Liver (tissue), 8 donors: ENCODE measurements at regions not wholly inside any gene's neighbourhood (a gene's known extent, or its start where the extent isn't known, plus 50 kb on each side); places are given as distances from the start of the nearest gene placed in this dataset.

Experiments
- DNase-seq: peaks from one replicate; pipeline ENCODE4 v3.0.0-alpha.2; 2017; ENCODE audit warnings: low spot score
- H3K27ac ChIP-seq, 2 donors: one replicate each; pipeline ENCODE4 v1.7.0; 2013; ENCODE audit warnings: inconsistent platforms in 2 of 2, low read length in 2 of 2, control low read depth in 1 of 2, low read depth in 1 of 2, mild to moderate bottlenecking in 1 of 2
- H3K27me3 ChIP-seq, 4 donors: one replicate each; pipeline versions ENCODE4 v1.6.1 to v1.7.0; 2013; ENCODE audit warnings: low read length in 3 of 4, inconsistent platforms in 1 of 4, mild to moderate bottlenecking in 1 of 4, moderate library complexity in 1 of 4; ENCODE audit not compliant: control insufficient read depth in 4 of 4, insufficient read depth in 4 of 4
- H3K36me3 ChIP-seq, 4 donors: one replicate each; pipeline versions ENCODE4 v1.6.1 to v1.7.0; 2013; ENCODE audit warnings: low read length in 3 of 4, mild to moderate bottlenecking in 3 of 4, low read depth in 1 of 4, moderate library complexity in 1 of 4; ENCODE audit not compliant: control insufficient read depth in 4 of 4, insufficient read depth in 3 of 4
- H3K4me1 ChIP-seq, 4 donors: one replicate each; pipeline versions ENCODE4 v1.6.1 to v1.7.0; 2013; ENCODE audit warnings: low read length in 3 of 4, mild to moderate bottlenecking in 3 of 4, moderate library complexity in 1 of 4; ENCODE audit not compliant: control insufficient read depth in 4 of 4, insufficient read depth in 4 of 4
- H3K4me3 ChIP-seq, 3 donors: one replicate each; pipeline versions ENCODE4 v1.6.1 to v1.7.0; 2013; ENCODE audit warnings: low read length in 3 of 3, control low read depth in 1 of 3, low read depth in 1 of 3, mild to moderate bottlenecking in 1 of 3
- H3K9ac ChIP-seq, 2 donors: one replicate each; pipeline ENCODE4 v1.7.0; 2013; ENCODE audit warnings: low read length in 2 of 2, mild to moderate bottlenecking in 2 of 2, moderate library complexity in 2 of 2, control low read depth in 1 of 2, low read depth in 1 of 2
- H3K9me3 ChIP-seq, 4 donors: one replicate each; pipeline versions ENCODE4 v1.6.1 to v1.7.0; 2013; ENCODE audit warnings: low read length in 3 of 4; ENCODE audit not compliant: control insufficient read depth in 4 of 4
- EGR1 ChIP-seq, 2 donors: IDR thresholded peaks; 2 replicates each; pipeline ENCODE4 v1.6.1; 2016 to 2018; ENCODE audit warnings: antibody characterized with exemption in 2 of 2, low read depth in 2 of 2
- FOXA1 ChIP-seq: IDR thresholded peaks from 2 replicates; pipeline ENCODE4 v1.6.1; 2016; ENCODE audit warnings: antibody characterized with exemption
- FOXA2 ChIP-seq: IDR thresholded peaks from 2 replicates; pipeline ENCODE4 v1.6.1; 2016; ENCODE audit warnings: antibody characterized with exemption
- GABPA ChIP-seq, 2 donors: IDR thresholded peaks in 1 of 2; conservative IDR thresholded peaks in 1 of 2; 2 replicates each; pipeline ENCODE4 v1.6.1; 2016; ENCODE audit warnings: antibody characterized with exemption in 2 of 2, mild to moderate bottlenecking in 1 of 2, moderate library complexity in 1 of 2
- HNF4A ChIP-seq, 2 donors: conservative IDR thresholded peaks; 2 replicates each; pipeline ENCODE4 v1.6.1; 2016; ENCODE audit warnings: antibody characterized with exemption in 2 of 2, mild to moderate bottlenecking in 2 of 2
- HNF4G ChIP-seq: IDR thresholded peaks from 2 replicates; pipeline ENCODE4 v1.6.1; 2016; ENCODE audit warnings: antibody characterized with exemption
- JUND ChIP-seq, 2 donors: IDR thresholded peaks; 2 replicates each; pipeline ENCODE4 v1.6.1; 2016; ENCODE audit warnings: antibody characterized with exemption in 2 of 2
- NR2F2 ChIP-seq: IDR thresholded peaks from 2 replicates; pipeline ENCODE4 v1.6.1; 2016; ENCODE audit warnings: antibody characterized with exemption
- RAD21 ChIP-seq, 2 donors: IDR thresholded peaks; 2 replicates each; pipeline ENCODE4 v1.6.1; 2016; ENCODE audit warnings: antibody characterized with exemption in 2 of 2, mild to moderate bottlenecking in 2 of 2
- RXRA ChIP-seq, 2 donors: IDR thresholded peaks; 2 replicates each; pipeline ENCODE4 v1.6.1; 2017 to 2018; ENCODE audit warnings: antibody characterized with exemption in 2 of 2, mild to moderate bottlenecking in 1 of 2
- SP1 ChIP-seq: IDR thresholded peaks from 2 replicates; pipeline ENCODE4 v1.6.1; 2018; ENCODE audit warnings: antibody characterized with exemption, mild to moderate bottlenecking
- TAF1 ChIP-seq: conservative IDR thresholded peaks from 2 replicates; pipeline ENCODE4 v1.6.1; 2016; ENCODE audit warnings: antibody characterized with exemption, mild to moderate bottlenecking
- YY1 ChIP-seq: IDR thresholded peaks from 2 replicates; pipeline ENCODE4 v1.6.1; 2016; ENCODE audit warnings: antibody characterized with exemption, mild to moderate bottlenecking
- WGBS: extraction: QIAGEN DNeasy Blood & Tissue Kit; methylation state at CpG from one replicate; pipeline ENCODE4 v1.1.7; 2013; 5-methylcytosine and 5-hydroxymethylcytosine counted together
- TF ChIP-seq, protein P1 (sequence below): IDR thresholded peaks from 2 replicates; pipeline ENCODE4 v1.6.1; 2016; ENCODE audit warnings: antibody characterized with exemption, mild to moderate bottlenecking
- TF ChIP-seq, protein P2 (sequence below): fragments of 150-350 bp; IDR thresholded peaks from 2 replicates; pipeline ENCODE4 v1.5.1; 2017; ENCODE audit warnings: improper control_type of control experiment, low read depth, low read length; ENCODE audit not compliant: missing input control
- TF ChIP-seq, protein P3 (sequence below): IDR thresholded peaks from 2 replicates; pipeline ENCODE4 v1.6.1; 2016; ENCODE audit warnings: antibody characterized with exemption
- TF ChIP-seq, protein P4 (sequence below): IDR thresholded peaks from 2 replicates; pipeline ENCODE4 v1.6.1; 2016; ENCODE audit warnings: antibody characterized with exemption
- TF ChIP-seq, protein P5 (sequence below): IDR thresholded peaks from 2 replicates; pipeline ENCODE4 v1.6.1; 2016; ENCODE audit warnings: antibody characterized with exemption
- donor health status: healthy.
- donor health status: healthy.
- donor health status: healthy.
- donor health status: healthy.
- donor health status: healthy.

DNA sequence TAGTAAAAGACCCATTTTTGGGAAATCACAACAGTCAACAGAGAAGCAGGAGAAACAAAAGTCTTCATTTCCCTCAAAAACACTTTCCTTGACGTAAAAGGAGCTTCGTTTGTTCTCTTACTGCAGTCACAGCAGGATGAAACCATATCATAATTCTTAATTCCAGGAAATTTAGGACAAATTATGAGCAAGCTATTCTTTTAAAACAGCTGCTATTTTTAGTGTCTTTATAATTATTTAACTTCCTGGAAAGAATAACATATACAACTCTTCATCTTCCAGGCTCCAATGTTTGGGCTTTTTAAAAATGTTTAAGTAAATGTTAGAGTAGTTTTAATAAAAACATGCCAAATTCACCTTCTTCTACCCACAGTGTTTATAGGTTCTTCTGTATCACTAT is 563.5 kb downstream of the LTN1 start:
- 82% methylated on average over 2 of the region's 2 CpGs for WGBS
- no peak for DNase-seq
- no peak overlapping the region for H3K27ac ChIP-seq

More for the DNA sequence above, 563.5 kb downstream of the LTN1 start:
- Histone ChIP-seq H3K4me3 (no peak overlapping the region), H3K4me1 (no peaks in the 10 kb centered on the region), H3K27me3 (no peaks in the 10 kb centered on the region), H3K9ac (no peak overlapping the region), H3K9me3 (no peaks in the 10 kb centered on the region), H3K36me3 (no peaks in the 10 kb centered on the region)
- no peak for TF ChIP-seq JUND (IDR thresholded peaks at IDR 0.05)
- TF ChIP-seq, protein P1, sequence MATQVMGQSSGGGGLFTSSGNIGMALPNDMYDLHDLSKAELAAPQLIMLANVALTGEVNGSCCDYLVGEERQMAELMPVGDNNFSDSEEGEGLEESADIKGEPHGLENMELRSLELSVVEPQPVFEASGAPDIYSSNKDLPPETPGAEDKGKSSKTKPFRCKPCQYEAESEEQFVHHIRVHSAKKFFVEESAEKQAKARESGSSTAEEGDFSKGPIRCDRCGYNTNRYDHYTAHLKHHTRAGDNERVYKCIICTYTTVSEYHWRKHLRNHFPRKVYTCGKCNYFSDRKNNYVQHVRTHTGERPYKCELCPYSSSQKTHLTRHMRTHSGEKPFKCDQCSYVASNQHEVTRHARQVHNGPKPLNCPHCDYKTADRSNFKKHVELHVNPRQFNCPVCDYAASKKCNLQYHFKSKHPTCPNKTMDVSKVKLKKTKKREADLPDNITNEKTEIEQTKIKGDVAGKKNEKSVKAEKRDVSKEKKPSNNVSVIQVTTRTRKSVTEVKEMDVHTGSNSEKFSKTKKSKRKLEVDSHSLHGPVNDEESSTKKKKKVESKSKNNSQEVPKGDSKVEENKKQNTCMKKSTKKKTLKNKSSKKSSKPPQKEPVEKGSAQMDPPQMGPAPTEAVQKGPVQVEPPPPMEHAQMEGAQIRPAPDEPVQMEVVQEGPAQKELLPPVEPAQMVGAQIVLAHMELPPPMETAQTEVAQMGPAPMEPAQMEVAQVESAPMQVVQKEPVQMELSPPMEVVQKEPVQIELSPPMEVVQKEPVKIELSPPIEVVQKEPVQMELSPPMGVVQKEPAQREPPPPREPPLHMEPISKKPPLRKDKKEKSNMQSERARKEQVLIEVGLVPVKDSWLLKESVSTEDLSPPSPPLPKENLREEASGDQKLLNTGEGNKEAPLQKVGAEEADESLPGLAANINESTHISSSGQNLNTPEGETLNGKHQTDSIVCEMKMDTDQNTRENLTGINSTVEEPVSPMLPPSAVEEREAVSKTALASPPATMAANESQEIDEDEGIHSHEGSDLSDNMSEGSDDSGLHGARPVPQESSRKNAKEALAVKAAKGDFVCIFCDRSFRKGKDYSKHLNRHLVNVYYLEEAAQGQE = no peak
- no peak for TF ChIP-seq RXRA (IDR thresholded peaks at IDR 0.05)
- TF ChIP-seq NR2F2 = no peak
- TF ChIP-seq, protein P2, sequence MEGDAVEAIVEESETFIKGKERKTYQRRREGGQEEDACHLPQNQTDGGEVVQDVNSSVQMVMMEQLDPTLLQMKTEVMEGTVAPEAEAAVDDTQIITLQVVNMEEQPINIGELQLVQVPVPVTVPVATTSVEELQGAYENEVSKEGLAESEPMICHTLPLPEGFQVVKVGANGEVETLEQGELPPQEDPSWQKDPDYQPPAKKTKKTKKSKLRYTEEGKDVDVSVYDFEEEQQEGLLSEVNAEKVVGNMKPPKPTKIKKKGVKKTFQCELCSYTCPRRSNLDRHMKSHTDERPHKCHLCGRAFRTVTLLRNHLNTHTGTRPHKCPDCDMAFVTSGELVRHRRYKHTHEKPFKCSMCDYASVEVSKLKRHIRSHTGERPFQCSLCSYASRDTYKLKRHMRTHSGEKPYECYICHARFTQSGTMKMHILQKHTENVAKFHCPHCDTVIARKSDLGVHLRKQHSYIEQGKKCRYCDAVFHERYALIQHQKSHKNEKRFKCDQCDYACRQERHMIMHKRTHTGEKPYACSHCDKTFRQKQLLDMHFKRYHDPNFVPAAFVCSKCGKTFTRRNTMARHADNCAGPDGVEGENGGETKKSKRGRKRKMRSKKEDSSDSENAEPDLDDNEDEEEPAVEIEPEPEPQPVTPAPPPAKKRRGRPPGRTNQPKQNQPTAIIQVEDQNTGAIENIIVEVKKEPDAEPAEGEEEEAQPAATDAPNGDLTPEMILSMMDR = no peak
- TF ChIP-seq FOXA1 = no peak
- TF ChIP-seq, protein P3, sequence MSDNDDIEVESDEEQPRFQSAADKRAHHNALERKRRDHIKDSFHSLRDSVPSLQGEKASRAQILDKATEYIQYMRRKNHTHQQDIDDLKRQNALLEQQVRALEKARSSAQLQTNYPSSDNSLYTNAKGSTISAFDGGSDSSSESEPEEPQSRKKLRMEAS = no peak
- no peak for TF ChIP-seq HNF4G
- TF ChIP-seq, protein P4, sequence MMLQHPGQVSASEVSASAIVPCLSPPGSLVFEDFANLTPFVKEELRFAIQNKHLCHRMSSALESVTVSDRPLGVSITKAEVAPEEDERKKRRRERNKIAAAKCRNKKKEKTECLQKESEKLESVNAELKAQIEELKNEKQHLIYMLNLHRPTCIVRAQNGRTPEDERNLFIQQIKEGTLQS = no peak
- TF ChIP-seq RAD21 (IDR thresholded peaks at IDR 0.05) = no peak
- no peak for TF ChIP-seq YY1
- TF ChIP-seq, protein P5, sequence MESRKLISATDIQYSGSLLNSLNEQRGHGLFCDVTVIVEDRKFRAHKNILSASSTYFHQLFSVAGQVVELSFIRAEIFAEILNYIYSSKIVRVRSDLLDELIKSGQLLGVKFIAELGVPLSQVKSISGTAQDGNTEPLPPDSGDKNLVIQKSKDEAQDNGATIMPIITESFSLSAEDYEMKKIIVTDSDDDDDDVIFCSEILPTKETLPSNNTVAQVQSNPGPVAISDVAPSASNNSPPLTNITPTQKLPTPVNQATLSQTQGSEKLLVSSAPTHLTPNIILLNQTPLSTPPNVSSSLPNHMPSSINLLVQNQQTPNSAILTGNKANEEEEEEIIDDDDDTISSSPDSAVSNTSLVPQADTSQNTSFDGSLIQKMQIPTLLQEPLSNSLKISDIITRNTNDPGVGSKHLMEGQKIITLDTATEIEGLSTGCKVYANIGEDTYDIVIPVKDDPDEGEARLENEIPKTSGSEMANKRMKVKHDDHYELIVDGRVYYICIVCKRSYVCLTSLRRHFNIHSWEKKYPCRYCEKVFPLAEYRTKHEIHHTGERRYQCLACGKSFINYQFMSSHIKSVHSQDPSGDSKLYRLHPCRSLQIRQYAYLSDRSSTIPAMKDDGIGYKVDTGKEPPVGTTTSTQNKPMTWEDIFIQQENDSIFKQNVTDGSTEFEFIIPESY = no peak
- no peak for TF ChIP-seq HNF4A (conservative IDR thresholded peaks at IDR 0.05)
- TF ChIP-seq TAF1 = no peak
- TF ChIP-seq FOXA2 = no peak
- no peak for TF ChIP-seq SP1
- TF ChIP-seq EGR1 (IDR thresholded peaks at IDR 0.05; ENCODE audit: low read depth in 2 of 2) = no peak
- TF ChIP-seq GABPA (IDR thresholded peaks at IDR 0.05 in 1 of 2, conservative IDR thresholded peaks at IDR 0.05 in 1 of 2) = no peak
